ENCODE measurements at regions not wholly inside any gene's neighbourhood (a gene's known extent, or its start where the extent isn't known, plus 50 kb on each side); places are given as distances from the start of the nearest gene placed in this dataset.

GRCh38 chr11:111135101-111135500 lies 110.4 kb upstream of the POU2AF2 start:
- no peak overlapping the region for H2AFZ ChIP-seq (ENCODE audit: low read length)
- H4K8ac ChIP-seq (replicated peaks; ENCODE audit: insufficient read length, low read depth, low read length), result no peak overlapping the region
- Mint-ChIP-seq H3K4me1 (peaks cover 9 to 10% of the 10 kb centered on the region in 2 experiments), H3K36me3 (ENCODE audit: insufficient read depth in 1 of 3, low read depth in 3 of 3) (no peaks in the 10 kb centered on the region; a peak in 1 of 7 replicates), H3K4me3 (no peak overlapping the region), H3K27me3 (ENCODE audit: low read depth) (no peaks in the 10 kb centered on the region), H3K27ac (peak overlapping the region in 1 of 3 experiments; percentile 42; a peak in 1 of 7 replicates), H3K9me3 (no peaks in the 10 kb centered on the region)
- H3T11ph ChIP-seq (ENCODE audit: low read length), result no peak overlapping the region
- H3K9ac ChIP-seq (ENCODE audit: extremely low read depth, insufficient read length, low read length), result no peak overlapping the region
- TF ChIP-seq CTCF (conservative IDR thresholded peaks at IDR 0.05), result no peak
- H2BK20ac ChIP-seq (ENCODE audit: low read depth, low read length, poor library complexity, severe bottlenecking), result no peak overlapping the region
- H3K9me3 ChIP-seq (ENCODE audit: control insufficient read depth, low read depth, low read length), result no peaks in the 10 kb centered on the region
- H3K27me3 ChIP-seq (ENCODE audit: insufficient read depth, low read length), result no peaks in the 10 kb centered on the region
- no peak overlapping the region for H4K91ac ChIP-seq (ENCODE audit: insufficient read length, low read depth, low read length)
- H3K27ac ChIP-seq (ENCODE audit: insufficient read length, low read depth, low read length), result no peak overlapping the region
- no peak overlapping the region for H2BK15ac ChIP-seq (ENCODE audit: low read depth, low read length)
- no peaks in the 10 kb centered on the region for H4K20me1 ChIP-seq (ENCODE audit: control insufficient read depth, insufficient read depth, insufficient read length)
- H3K14ac ChIP-seq (ENCODE audit: insufficient read depth, low read length), result no peak overlapping the region
- no peak for DNase-seq
- H3K23ac ChIP-seq (ENCODE audit: insufficient read length, low read depth, low read length), result no peak overlapping the region
- no peak overlapping the region for H3K4ac ChIP-seq (ENCODE audit: low read depth, low read length)
- H2BK120ac ChIP-seq (ENCODE audit: low read depth, low read length, poor library complexity, severe bottlenecking), result no peak overlapping the region
- no peak overlapping the region for H4K5ac ChIP-seq (ENCODE audit: insufficient read length, low read depth, low read length)
- no peaks in the 10 kb centered on the region; the same call in 1 of the 2 replicates for H3K4me1 ChIP-seq (ENCODE audit: insufficient read depth, low read length)
- no peaks in the 10 kb centered on the region for H3K79me1 ChIP-seq (ENCODE audit: insufficient read depth, low read depth, low read length, poor library complexity, severe bottlenecking)
- H3K18ac ChIP-seq (ENCODE audit: insufficient read length, low read depth, low read length), result no peak overlapping the region
- H2BK5ac ChIP-seq (ENCODE audit: insufficient read length, low read length), result no peak overlapping the region
- no peak overlapping the region for H3K56ac ChIP-seq (ENCODE audit: insufficient read length, low read depth, low read length)
- H3K23me2 ChIP-seq (ENCODE audit: insufficient read length, low read depth, low read length, poor library complexity, severe bottlenecking), result no peaks in the 10 kb centered on the region
- no peak overlapping the region for H2AK5ac ChIP-seq (ENCODE audit: insufficient read length, low read length)
- H2BK12ac ChIP-seq (ENCODE audit: insufficient read length, low read depth, low read length), result no peak overlapping the region
- H3K4me2 ChIP-seq (ENCODE audit: insufficient read depth, insufficient read length, low read length), result no peak overlapping the region
- no peaks in the 10 kb centered on the region for H3K79me2 ChIP-seq (ENCODE audit: insufficient read depth, low read length)
- WGBS (ENCODE audit: extremely low coverage, insufficient read length, low lambda C conversion rate), result no CpG with 5 or more reads among the region's 2 CpGs
